Peyer's patch (tissue), 4 donors: ENCODE measurements at regions not wholly inside any gene's neighbourhood (a gene's known extent, or its start where the extent isn't known, plus 50 kb on each side); places are given as distances from the start of the nearest gene placed in this dataset.

Experiments used
- POLR2A ChIP-seq, 2 donors: fragments of 450-650 bp; IDR thresholded peaks; one replicate each; pipeline ENCODE4 v1.5.1; 2017; ENCODE audit warnings: antibody characterized with exemption in 2 of 2, mild to moderate bottlenecking in 2 of 2, moderate library complexity in 2 of 2
- TF ChIP-seq, protein P1 (sequence below), 6 experiments: fragments of 450-650 bp in 4 of 6; fragments of 200-600 bp in 2 of 6; sonication (generic) in 1 of 6; IDR thresholded peaks; one replicate each; pipeline ENCODE4 v1.5.1; 2017 to 2019; ENCODE audit warnings: antibody characterized with exemption in 6 of 6, mild to moderate bottlenecking in 3 of 6, moderate library complexity in 1 of 6

GRCh38 chr18:73780218-73780617, 367.4 kb downstream of the FBXO15 start:
- TF ChIP-seq, protein P1, sequence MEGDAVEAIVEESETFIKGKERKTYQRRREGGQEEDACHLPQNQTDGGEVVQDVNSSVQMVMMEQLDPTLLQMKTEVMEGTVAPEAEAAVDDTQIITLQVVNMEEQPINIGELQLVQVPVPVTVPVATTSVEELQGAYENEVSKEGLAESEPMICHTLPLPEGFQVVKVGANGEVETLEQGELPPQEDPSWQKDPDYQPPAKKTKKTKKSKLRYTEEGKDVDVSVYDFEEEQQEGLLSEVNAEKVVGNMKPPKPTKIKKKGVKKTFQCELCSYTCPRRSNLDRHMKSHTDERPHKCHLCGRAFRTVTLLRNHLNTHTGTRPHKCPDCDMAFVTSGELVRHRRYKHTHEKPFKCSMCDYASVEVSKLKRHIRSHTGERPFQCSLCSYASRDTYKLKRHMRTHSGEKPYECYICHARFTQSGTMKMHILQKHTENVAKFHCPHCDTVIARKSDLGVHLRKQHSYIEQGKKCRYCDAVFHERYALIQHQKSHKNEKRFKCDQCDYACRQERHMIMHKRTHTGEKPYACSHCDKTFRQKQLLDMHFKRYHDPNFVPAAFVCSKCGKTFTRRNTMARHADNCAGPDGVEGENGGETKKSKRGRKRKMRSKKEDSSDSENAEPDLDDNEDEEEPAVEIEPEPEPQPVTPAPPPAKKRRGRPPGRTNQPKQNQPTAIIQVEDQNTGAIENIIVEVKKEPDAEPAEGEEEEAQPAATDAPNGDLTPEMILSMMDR (IDR thresholded peaks at IDR 0.05), result no peak
- TF ChIP-seq POLR2A (IDR thresholded peaks at IDR 0.05), result no peak
